Stimulated activated naive CD4-positive, alpha-beta T cell (primary cell): ENCODE measurements at regions not wholly inside any gene's neighbourhood (a gene's known extent, or its start where the extent isn't known, plus 50 kb on each side); places are given as distances from the start of the nearest gene placed in this dataset.

Experiments
- DNase-seq, 6 experiments: peaks; one replicate each; lab custom pipeline; 2025; lab: John Stamatoyannopoulos, UW

- no peak for DNase-seq
Measured at GRCh38 chr20:56925082-56925830, 296.1 kb downstream of the TFAP2C start.

GRCh38 chr20:56925831-56926170 is 296.7 kb downstream of the TFAP2C start:
- no peak for DNase-seq

- DNase-seq = no peak
Measured at GRCh38 chr20:56926501-56926900, 297.4 kb downstream of the TFAP2C start.

DNA sequence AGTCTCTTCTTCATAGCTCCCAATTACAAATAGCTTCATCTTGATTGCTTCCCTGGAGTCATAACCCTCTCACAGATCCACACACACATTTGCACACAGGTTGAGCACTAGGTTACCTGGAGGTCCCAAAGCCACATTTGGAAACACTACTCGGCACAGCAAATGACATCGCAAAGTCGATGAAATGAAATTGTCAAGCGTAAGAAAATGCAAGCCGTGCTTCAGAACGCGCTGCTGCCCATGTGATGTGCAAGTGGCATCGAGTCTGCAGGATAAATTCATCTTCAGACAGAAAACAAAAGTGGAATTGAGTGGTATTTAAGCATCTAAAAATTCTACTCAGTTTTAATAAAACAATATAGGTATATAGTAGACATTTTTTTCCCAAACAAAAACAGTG is 298.0 kb downstream of the TFAP2C start:
- no peak for DNase-seq

- no peak for DNase-seq
Measured at GRCh38 chr20:56928007-56928406, 298.9 kb downstream of the TFAP2C start.

GRCh38 chr20:56929606-56930005 is 300.5 kb downstream of the TFAP2C start:
- DNase-seq = no peak

GRCh38 chr20:56930876-56931275 is 301.8 kb downstream of the TFAP2C start:
- DNase-seq = no peak

DNA sequence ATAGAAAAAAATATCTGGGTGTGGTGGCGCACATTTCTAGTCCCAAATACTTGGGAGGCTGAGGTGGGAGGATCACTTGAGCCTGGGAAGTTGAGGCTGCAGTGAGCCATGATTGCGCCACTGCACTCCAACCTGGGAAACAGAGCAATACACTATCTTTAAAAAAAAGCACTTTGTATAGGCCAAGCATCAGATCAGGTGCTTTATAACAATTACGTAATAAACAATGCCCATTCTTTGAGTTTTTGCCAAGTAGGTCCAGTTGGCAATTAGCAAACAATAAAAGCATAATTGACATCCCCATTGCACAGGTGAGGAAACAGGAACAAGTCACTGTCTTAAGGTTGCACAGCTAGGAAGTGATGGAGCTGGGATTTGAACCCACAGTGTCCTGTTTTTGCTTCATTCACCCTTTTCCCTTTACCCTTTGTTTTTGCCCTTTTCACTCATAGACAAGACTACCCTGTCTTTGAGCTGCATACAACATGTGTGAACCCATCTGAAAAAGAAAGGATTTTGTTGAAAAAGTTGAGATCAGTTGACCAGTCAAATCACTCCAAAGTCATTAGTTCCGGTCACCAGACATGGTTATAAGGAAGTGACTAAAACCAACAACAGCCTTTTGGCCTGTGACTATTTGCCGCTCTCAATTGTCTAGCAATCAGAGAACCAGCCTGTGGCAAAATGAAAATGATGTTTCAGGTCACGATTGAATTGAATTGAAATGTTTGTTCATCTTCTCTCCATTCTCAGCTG is 303.6 kb downstream of the TFAP2C start:
- no peak for DNase-seq

- DNase-seq = no peak
Measured at GRCh38 chr20:56933331-56933698, 304.2 kb downstream of the TFAP2C start.

DNA sequence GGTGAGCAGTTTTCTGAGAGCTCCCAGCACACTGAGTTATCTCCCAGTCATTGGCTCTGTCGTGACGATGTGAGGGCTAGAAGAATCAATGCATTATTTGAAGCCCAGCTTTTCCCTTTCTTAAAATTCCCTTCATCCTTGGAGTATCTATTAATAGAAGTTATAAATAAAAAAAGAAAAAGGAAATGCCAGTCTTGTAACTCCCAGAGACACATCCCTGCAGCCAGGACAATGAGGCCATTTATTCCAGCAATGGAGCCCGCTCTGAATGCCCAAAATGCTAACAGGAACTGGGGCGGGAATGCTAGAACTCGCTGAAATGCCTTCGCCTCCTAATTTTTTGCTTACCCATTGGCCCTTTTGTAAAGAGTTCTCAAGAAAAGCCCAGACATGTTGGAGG is 305.8 kb downstream of the TFAP2C start:
- DNase-seq = no peak

- no peak for DNase-seq
Measured at GRCh38 chr20:56940466-56940865, 311.4 kb downstream of the TFAP2C start.

DNA sequence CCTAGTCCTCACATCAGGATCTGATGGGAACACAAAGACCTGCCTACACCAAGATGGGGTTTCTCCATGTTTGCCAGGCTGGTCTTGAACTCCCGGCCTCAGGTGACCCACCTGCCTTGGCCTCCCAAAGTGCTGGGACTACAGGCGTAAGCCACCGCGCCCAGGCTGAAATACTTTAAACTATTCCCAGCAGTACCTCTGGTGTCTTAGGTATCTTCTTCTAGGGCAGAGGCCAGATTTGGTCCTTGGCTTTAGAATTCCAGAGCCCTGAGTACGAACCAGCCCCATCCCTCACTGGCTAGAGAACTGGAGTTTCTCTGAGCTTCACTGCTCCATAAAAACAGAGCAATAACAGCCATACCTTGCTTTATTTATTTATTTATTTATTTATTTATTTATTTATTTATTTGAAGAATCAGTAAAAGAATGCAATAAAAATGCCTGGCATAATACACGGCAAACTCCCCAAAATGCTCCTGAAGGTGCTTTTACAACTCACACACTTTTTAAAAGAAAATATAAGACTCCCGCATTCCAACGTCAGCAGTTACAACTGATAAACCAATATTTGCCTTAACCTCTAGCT is 312.1 kb downstream of the TFAP2C start:
- no peak for DNase-seq

- no peak for DNase-seq
Measured at GRCh38 chr20:56943946-56944945, 315.1 kb downstream of the TFAP2C start.

GRCh38 chr20:56945057-56945456 is 316.0 kb downstream of the TFAP2C start:
- no peak for DNase-seq

DNA sequence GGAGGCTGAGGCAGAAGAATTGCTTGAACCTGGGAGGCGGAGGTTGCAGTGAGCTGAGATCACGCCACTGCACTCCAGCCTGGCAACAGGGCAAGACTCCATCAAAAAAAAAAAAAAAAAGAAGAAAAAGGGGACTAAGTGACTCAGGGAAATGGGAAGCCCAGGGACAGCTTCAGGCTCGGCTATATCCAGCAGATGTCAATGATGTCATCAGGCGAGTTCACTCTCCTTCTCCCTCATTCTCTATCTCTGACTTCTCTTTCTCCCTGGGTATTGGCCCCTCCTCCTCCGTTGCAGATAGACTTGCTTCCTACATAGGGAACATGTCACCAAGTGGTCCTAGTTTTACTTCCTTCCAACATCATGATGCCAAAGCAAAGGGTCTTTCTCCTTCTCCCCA is 316.8 kb downstream of the TFAP2C start:
- no peak for DNase-seq

DNA sequence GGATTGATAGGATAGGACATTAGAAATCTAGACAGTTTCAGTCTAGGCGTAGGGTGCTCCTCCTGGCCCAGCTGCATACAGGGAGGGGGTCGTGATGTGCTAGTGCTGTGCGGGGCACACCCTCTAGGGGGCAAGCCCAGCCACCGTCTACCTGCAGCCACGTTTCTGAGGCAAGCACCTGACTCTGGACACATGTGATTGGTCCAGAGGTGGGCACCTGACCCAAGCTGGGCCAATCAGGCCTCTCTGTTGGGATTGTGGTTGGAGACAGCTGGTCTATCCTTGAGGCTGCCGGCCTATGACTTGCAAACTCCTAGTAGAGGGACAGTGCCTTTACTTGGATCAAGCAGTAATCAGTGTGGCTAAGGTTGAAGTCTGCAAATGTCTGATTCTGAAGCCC is 317.1 kb downstream of the BMP7 start:
- no peak for DNase-seq

DNA sequence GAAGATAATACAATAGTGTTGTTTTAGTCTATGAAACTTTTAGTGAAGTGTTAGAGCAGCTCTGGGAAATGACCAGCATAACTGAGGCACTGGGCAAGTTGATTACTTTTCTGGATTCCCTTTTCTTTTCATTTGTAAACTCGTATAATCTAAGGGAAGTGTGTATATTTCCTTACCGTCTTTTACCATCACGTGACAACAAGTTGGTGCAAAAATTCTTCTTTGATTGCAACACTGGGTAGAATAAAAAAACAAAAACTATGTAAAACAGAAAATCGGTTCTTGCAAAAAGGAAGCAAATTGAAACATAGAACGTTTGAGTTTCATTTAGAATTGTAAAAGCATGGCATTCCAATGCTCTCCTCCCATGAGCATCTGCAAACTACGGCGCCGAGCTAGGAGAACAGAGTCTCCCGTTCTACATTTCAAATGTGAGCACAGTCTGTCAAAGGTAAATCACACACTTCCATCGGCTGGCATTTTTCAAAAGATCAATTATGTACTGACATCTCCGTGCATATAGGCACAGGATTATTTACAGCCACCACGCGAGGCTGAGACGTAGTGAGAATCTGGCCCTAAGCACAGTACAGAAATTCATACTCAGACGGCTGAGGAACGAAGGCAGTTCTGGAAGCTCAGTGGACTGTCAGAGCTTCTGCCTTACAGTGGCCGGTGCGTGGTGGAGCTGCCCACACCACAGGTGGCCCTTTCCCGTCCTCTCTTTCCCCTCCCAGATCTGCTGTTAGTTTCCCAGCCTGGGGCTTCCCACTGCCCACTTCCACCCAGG is 314.0 kb downstream of the BMP7 start:
- DNase-seq = no peak

- DNase-seq = no peak
Measured at GRCh38 chr20:56953048-56953586, 313.3 kb downstream of the BMP7 start.

DNA sequence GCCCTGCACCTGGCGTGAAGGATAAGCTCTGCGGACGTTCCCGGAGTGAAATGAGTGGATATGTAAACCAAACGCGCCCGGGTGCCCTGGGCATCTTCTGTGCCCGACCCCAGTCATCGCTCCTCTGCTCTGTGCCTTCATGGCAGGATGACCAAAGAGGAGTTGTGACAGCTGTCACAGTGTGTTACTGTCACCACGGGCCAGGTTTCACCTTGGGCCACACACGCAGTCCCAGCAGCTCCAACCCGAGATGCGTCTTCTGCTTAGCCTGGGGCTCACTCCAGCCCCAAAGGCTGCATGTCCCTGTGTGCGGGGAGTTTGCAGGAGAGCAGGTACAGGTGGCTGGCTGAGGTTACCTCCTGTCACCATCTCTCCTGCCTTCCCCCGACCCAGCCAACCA is 311.6 kb downstream of the BMP7 start:
- no peak for DNase-seq

- DNase-seq = no peak
Measured at GRCh38 chr20:56955680-56956079, 310.8 kb downstream of the BMP7 start.

GRCh38 chr20:56956534-56956933 is 309.9 kb downstream of the BMP7 start:
- DNase-seq = no peak
